ENCODE measurements at regions not wholly inside any gene's neighbourhood (a gene's known extent, or its start where the extent isn't known, plus 50 kb on each side); places are given as distances from the start of the nearest gene placed in this dataset.

- H2AK5ac ChIP-seq (ENCODE audit: low read depth, low read length), result no peak overlapping the region
- H2BK120ac ChIP-seq (ENCODE audit: low read depth, low read length), result no peak overlapping the region
- no peak for DNase-seq (ENCODE audit: low spot score)
- no peaks in the 10 kb centered on the region for H3K27me3 ChIP-seq (ENCODE audit: control insufficient read depth in 3 of 3, insufficient read depth in 3 of 3, low read depth in 1 of 3, low read length in 3 of 3)
- no peak overlapping the region for H4K91ac ChIP-seq (ENCODE audit: low read depth, low read length, poor library complexity)
- H3K79me1 ChIP-seq (ENCODE audit: low read depth, low read length), result no peaks in the 10 kb centered on the region
- H2AFZ ChIP-seq (ENCODE audit: low read length), result no peak overlapping the region
- no peak overlapping the region for H2BK12ac ChIP-seq (ENCODE audit: low read length)
- no peak overlapping the region for H3K4ac ChIP-seq (ENCODE audit: low read length)
- H3K36me3 ChIP-seq (replicated peaks in 1 of 2; ENCODE audit: control insufficient read depth in 2 of 2, insufficient read depth in 2 of 2, low read length in 2 of 2), result no peaks in the 10 kb centered on the region
- no peak overlapping the region for H3K14ac ChIP-seq (ENCODE audit: low read length)
- no peaks in the 10 kb centered on the region for H3K4me1 ChIP-seq (ENCODE audit: control insufficient read depth in 2 of 2, insufficient read depth in 1 of 2, low read depth in 1 of 2, low read length in 2 of 2)
- no peak overlapping the region for H2BK5ac ChIP-seq (ENCODE audit: low read length)
- no peak overlapping the region for H3K18ac ChIP-seq (ENCODE audit: low read length)
- no peak overlapping the region for H3K23ac ChIP-seq (ENCODE audit: low read depth, low read length, poor library complexity)
- no peak overlapping the region for H3K9ac ChIP-seq (ENCODE audit: low read depth, low read length, poor library complexity)
- WGBS, 2 donors (ENCODE audit: extremely low coverage in 2 of 2, insufficient read length in 2 of 2, insufficient replicate concordance in 1 of 2), result no CpG with 5 or more reads among the region's 3 CpGs
- H3K4me2 ChIP-seq (ENCODE audit: insufficient read depth, low read length, poor library complexity, severe bottlenecking), result no peak overlapping the region
- H2BK15ac ChIP-seq (ENCODE audit: low read length), result no peak overlapping the region
- no peak overlapping the region for H3K4me3 ChIP-seq (ENCODE audit: low read length in 2 of 2)
- H4K8ac ChIP-seq (ENCODE audit: low read depth, low read length), result no peak overlapping the region
- peaks cover 0 to 6% of the 10 kb centered on the region in 2 donors for H3K9me3 ChIP-seq (replicated peaks in 1 of 2; ENCODE audit: control insufficient read depth in 2 of 2, insufficient read depth in 1 of 2, low read depth in 1 of 2, low read length in 2 of 2)
- no peak overlapping the region for H3K27ac ChIP-seq (replicated peaks; ENCODE audit: low read length)
These were observed 223.2 kb upstream of the GNAI1 start for GRCh38 chr7:79911420-79911819.

GRCh38 chr7:79909176-79909575 lies 225.5 kb upstream of the GNAI1 start:
- Histone ChIP-seq H2BK120ac (ENCODE audit: low read depth, low read length) (no peak overlapping the region), H3K18ac (ENCODE audit: low read length) (no peak overlapping the region), H3K9me3 (replicated peaks in 1 of 2; ENCODE audit: control insufficient read depth in 2 of 2, insufficient read depth in 1 of 2, low read depth in 1 of 2, low read length in 2 of 2) (no peaks in the 10 kb centered on the region), H2BK15ac (ENCODE audit: low read length) (no peak overlapping the region), H3K4me3 (ENCODE audit: low read length in 2 of 2) (no peak overlapping the region), H3K36me3 (replicated peaks in 1 of 2; ENCODE audit: control insufficient read depth in 2 of 2, insufficient read depth in 2 of 2, low read length in 2 of 2) (no peaks in the 10 kb centered on the region), H4K8ac (ENCODE audit: low read depth, low read length) (no peak overlapping the region), H3K79me1 (ENCODE audit: low read depth, low read length) (no peaks in the 10 kb centered on the region), H3K23ac (ENCODE audit: low read depth, low read length, poor library complexity) (no peak overlapping the region), H2AFZ (ENCODE audit: low read length) (no peak overlapping the region), H3K4me2 (ENCODE audit: insufficient read depth, low read length, poor library complexity, severe bottlenecking) (no peak overlapping the region), H3K14ac (ENCODE audit: low read length) (no peak overlapping the region), H3K27ac (replicated peaks; ENCODE audit: low read length) (no peak overlapping the region), H3K27me3 (ENCODE audit: control insufficient read depth in 3 of 3, insufficient read depth in 3 of 3, low read depth in 1 of 3, low read length in 3 of 3) (no peaks in the 10 kb centered on the region), H3K4me1 (ENCODE audit: control insufficient read depth in 2 of 2, insufficient read depth in 1 of 2, low read depth in 1 of 2, low read length in 2 of 2) (no peaks in the 10 kb centered on the region), H2BK5ac (ENCODE audit: low read length) (no peak overlapping the region), H3K9ac (ENCODE audit: low read depth, low read length, poor library complexity) (no peak overlapping the region), H2BK12ac (ENCODE audit: low read length) (no peak overlapping the region), H4K91ac (ENCODE audit: low read depth, low read length, poor library complexity) (no peak overlapping the region), H3K4ac (ENCODE audit: low read length) (no peak overlapping the region), H2AK5ac (ENCODE audit: low read depth, low read length) (no peak overlapping the region)
- no peak for DNase-seq (ENCODE audit: low spot score)
- no CpG with 5 or more reads among the region's 6 CpGs for WGBS, 2 donors (ENCODE audit: extremely low coverage in 2 of 2, insufficient read length in 2 of 2, insufficient replicate concordance in 1 of 2)

- Histone ChIP-seq H3K9ac (ENCODE audit: low read depth, low read length, poor library complexity) (no peak overlapping the region), H3K27ac (replicated peaks; ENCODE audit: low read length) (no peak overlapping the region), H3K4me1 (ENCODE audit: control insufficient read depth in 2 of 2, insufficient read depth in 1 of 2, low read depth in 1 of 2, low read length in 2 of 2) (peaks cover 0 to 6% of the 10 kb centered on the region in 2 donors), H3K9me3 (replicated peaks in 1 of 2; ENCODE audit: control insufficient read depth in 2 of 2, insufficient read depth in 1 of 2, low read depth in 1 of 2, low read length in 2 of 2) (no peaks in the 10 kb centered on the region), H3K4me2 (ENCODE audit: insufficient read depth, low read length, poor library complexity, severe bottlenecking) (no peak overlapping the region), H2BK12ac (ENCODE audit: low read length) (no peak overlapping the region), H2AK5ac (ENCODE audit: low read depth, low read length) (no peak overlapping the region), H4K8ac (ENCODE audit: low read depth, low read length) (no peak overlapping the region), H2BK5ac (ENCODE audit: low read length) (no peak overlapping the region), H2AFZ (ENCODE audit: low read length) (peak overlapping the region; percentile 64), H3K4me3 (ENCODE audit: low read length in 2 of 2) (no peak overlapping the region), H3K79me1 (ENCODE audit: low read depth, low read length) (no peaks in the 10 kb centered on the region), H2BK15ac (ENCODE audit: low read length) (no peak overlapping the region), H3K18ac (ENCODE audit: low read length) (no peak overlapping the region), H3K36me3 (replicated peaks in 1 of 2; ENCODE audit: control insufficient read depth in 2 of 2, insufficient read depth in 2 of 2, low read length in 2 of 2) (no peaks in the 10 kb centered on the region), H3K4ac (ENCODE audit: low read length) (no peak overlapping the region), H3K27me3 (ENCODE audit: control insufficient read depth in 3 of 3, insufficient read depth in 3 of 3, low read depth in 1 of 3, low read length in 3 of 3) (no peaks in the 10 kb centered on the region), H3K14ac (ENCODE audit: low read length) (no peak overlapping the region), H3K23ac (ENCODE audit: low read depth, low read length, poor library complexity) (no peak overlapping the region), H2BK120ac (ENCODE audit: low read depth, low read length) (no peak overlapping the region), H4K91ac (ENCODE audit: low read depth, low read length, poor library complexity) (no peak overlapping the region)
- no peak for DNase-seq (ENCODE audit: low spot score)
These were observed 237.5 kb upstream of the GNAI1 start for GRCh38 chr7:79897166-79897565.

- H3K23ac ChIP-seq (ENCODE audit: low read depth, low read length, poor library complexity), result no peak overlapping the region
- no peak overlapping the region for H2BK12ac ChIP-seq (ENCODE audit: low read length)
- H3K79me1 ChIP-seq (ENCODE audit: low read depth, low read length), result no peaks in the 10 kb centered on the region
- no peak overlapping the region for H2BK120ac ChIP-seq (ENCODE audit: low read depth, low read length)
- no peak overlapping the region for H2BK5ac ChIP-seq (ENCODE audit: low read length)
- no peak overlapping the region for H3K9ac ChIP-seq (ENCODE audit: low read depth, low read length, poor library complexity)
- H3K4me2 ChIP-seq (ENCODE audit: insufficient read depth, low read length, poor library complexity, severe bottlenecking), result no peak overlapping the region
- no peak overlapping the region for H4K91ac ChIP-seq (ENCODE audit: low read depth, low read length, poor library complexity)
- H3K27ac ChIP-seq (replicated peaks; ENCODE audit: low read length), result no peak overlapping the region
- H4K8ac ChIP-seq (ENCODE audit: low read depth, low read length), result no peak overlapping the region
- H3K27me3 ChIP-seq (ENCODE audit: control insufficient read depth in 3 of 3, insufficient read depth in 3 of 3, low read depth in 1 of 3, low read length in 3 of 3), result no peaks in the 10 kb centered on the region
- H3K4ac ChIP-seq (ENCODE audit: low read length), result no peak overlapping the region
- no peak overlapping the region for H2AFZ ChIP-seq (ENCODE audit: low read length)
- no CpG with 5 or more reads among the region's 1 CpG for WGBS, 2 donors (ENCODE audit: extremely low coverage in 2 of 2, insufficient read length in 2 of 2, insufficient replicate concordance in 1 of 2)
- H3K14ac ChIP-seq (ENCODE audit: low read length), result no peak overlapping the region
- DNase-seq (ENCODE audit: low spot score), result no peak
- no peak overlapping the region for H2BK15ac ChIP-seq (ENCODE audit: low read length)
- H2AK5ac ChIP-seq (ENCODE audit: low read depth, low read length), result no peak overlapping the region
- H3K9me3 ChIP-seq (replicated peaks in 1 of 2; ENCODE audit: control insufficient read depth in 2 of 2, insufficient read depth in 1 of 2, low read depth in 1 of 2, low read length in 2 of 2), result no peaks in the 10 kb centered on the region
- H3K4me1 ChIP-seq (ENCODE audit: control insufficient read depth in 2 of 2, insufficient read depth in 1 of 2, low read depth in 1 of 2, low read length in 2 of 2), result peaks cover 0 to 6% of the 10 kb centered on the region in 2 donors
- H3K36me3 ChIP-seq (replicated peaks in 1 of 2; ENCODE audit: control insufficient read depth in 2 of 2, insufficient read depth in 2 of 2, low read length in 2 of 2), result no peaks in the 10 kb centered on the region
- no peak overlapping the region for H3K18ac ChIP-seq (ENCODE audit: low read length)
- H3K4me3 ChIP-seq (ENCODE audit: low read length in 2 of 2), result no peak overlapping the region
These were observed 240.6 kb upstream of the GNAI1 start for GRCh38 chr7:79893991-79894390.
